HepG2 (cell line): ENCODE measurements at regions not wholly inside any gene's neighbourhood (a gene's known extent, or its start where the extent isn't known, plus 50 kb on each side); places are given as distances from the start of the nearest gene placed in this dataset.

Experiments
- ATAC-seq: fragments of 200-7000 bp; cut with Tn5 transposase; 3 replicates; pipeline ENCODE4 v1.9.1; 2020; ENCODE audit warnings: mild to moderate bottlenecking, moderate library complexity
- BruUV-seq: library from RNA; stranded (reverse); fragments of 400-500 nt; replicated peaks from 2 replicates; lab custom pipeline; 2021; lab: Mats Ljungman, UMichigan
- CTCF ChIA-PET: fragments of 300-600 bp; formaldehyde crosslinking; extraction: SDS; loops from one replicate; lab custom pipeline; 2021; ENCODE audit warnings: low total read pairs, inconsistent platforms, low intra/inter-chr PET ratio; lab: Yijun Ruan, JAX
- POLR2A ChIA-PET: fragments of 350-600 bp; sonication (Branson Sonifier 250); formaldehyde crosslinking; loops from one replicate; lab custom pipeline; 2020; ENCODE audit warnings: antibody characterized with exemption, inconsistent platforms; lab: Yijun Ruan, JAX
- DNase-seq: peaks from one replicate; pipeline ENCODE4 v3.0.0-alpha.2; 2015; ENCODE audit warnings: low spot score
- FAIRE-seq: peaks from 3 replicates; lab custom pipeline; 2011; peaks lifted over from hg19 to GRCh38; lab: Jason Lieb, UNC
- H2AFZ ChIP-seq: one replicate; pipeline ENCODE4 v1.6.1; 2011; ENCODE audit warnings: low read length, inconsistent platforms
- H3K27ac ChIP-seq: fragments of 300-600 bp; 3 replicates; pipeline ENCODE4 v1.8.0; 2011; ENCODE audit warnings: mixed run types, mild to moderate bottlenecking, mixed read lengths, low read length, inconsistent platforms; ENCODE audit not compliant: insufficient read depth; ENCODE audit errors: extremely low read length
- H3K27me3 ChIP-seq, 2 experiments: fragments of 200-600 bp in 1 of 2; 2 replicates in 1 of 2; 3 replicates in 1 of 2; pipeline versions ENCODE4 v1.6.0 to v1.8.0; 2011; ENCODE audit warnings: low read length in 2 of 2, mild to moderate bottlenecking in 2 of 2, moderate library complexity in 2 of 2, inconsistent platforms in 1 of 2; ENCODE audit not compliant: insufficient read depth in 2 of 2, control insufficient read depth in 1 of 2
- H3K36me3 ChIP-seq, 2 experiments: fragments of 200-600 bp in 1 of 2; replicated peaks in 1 of 2; 2 replicates in 1 of 2; 3 replicates in 1 of 2; pipeline versions ENCODE4 v1.5.1 to v1.8.0; 2011; ENCODE audit warnings: low read length in 2 of 2, inconsistent platforms in 1 of 2; ENCODE audit not compliant: insufficient read depth in 2 of 2, control insufficient read depth in 1 of 2
- H3K4me1 ChIP-seq: 2 replicates; pipeline ENCODE4 v1.5.1; 2012; ENCODE audit warnings: low read length, inconsistent platforms; ENCODE audit not compliant: insufficient read depth
- H3K4me2 ChIP-seq: 2 replicates; pipeline ENCODE4 v1.6.0; 2011; ENCODE audit warnings: low read depth, low read length, inconsistent platforms
- H3K4me3 ChIP-seq, 3 experiments: fragments of 200-600 bp in 1 of 3; sonication (generic), shearing (Covaris generic) in 1 of 3; replicated peaks in 1 of 3; 2 replicates each; pipeline ENCODE4 v1.5.1; 2011 to 2016; ENCODE audit warnings: low read length in 3 of 3, inconsistent platforms in 2 of 3, low read depth in 2 of 3, mild to moderate bottlenecking in 2 of 3, control low read depth in 1 of 3, mixed read lengths in 1 of 3; ENCODE audit not compliant: insufficient read depth in 1 of 3
- H3K79me2 ChIP-seq: one replicate; pipeline ENCODE4 v1.6.1; 2011; ENCODE audit warnings: low read length, inconsistent platforms; ENCODE audit not compliant: insufficient read depth
- H3K9ac ChIP-seq: 2 replicates; pipeline ENCODE4 v1.6.0; 2011; ENCODE audit warnings: mild to moderate bottlenecking, low read depth, low read length, inconsistent platforms; ENCODE audit not compliant: insufficient read depth
- H3K9me3 ChIP-seq: 2 replicates; pipeline ENCODE4 v1.5.1; 2012; ENCODE audit warnings: mild to moderate bottlenecking, low read length
- H4K20me1 ChIP-seq: 2 replicates; pipeline ENCODE4 v1.6.0; 2011; ENCODE audit warnings: inconsistent platforms, mild to moderate bottlenecking, low read length, moderate library complexity; ENCODE audit not compliant: insufficient read depth
- KDM2A ChIP-seq: sonication (generic); formaldehyde crosslinking; IDR thresholded peaks from 2 replicates; pipeline ENCODE4 v1.4.0; 2020; ENCODE audit warnings: low read depth, missing genetic modification reagents, borderline replicate concordance
- MAFG ChIP-seq: sonication (generic); formaldehyde crosslinking; IDR thresholded peaks from 2 replicates; pipeline ENCODE4 v1.5.1; 2020; ENCODE audit warnings: mild to moderate bottlenecking, missing genetic modification reagents
- MAZ ChIP-seq, 2 experiments: sonication (generic) in 1 of 2; formaldehyde crosslinking in 1 of 2; IDR thresholded peaks; 2 replicates each; pipeline versions ENCODE4 v1.5.0 to v1.6.1; 2012 to 2020; ENCODE audit warnings: low read depth in 2 of 2, mild to moderate bottlenecking in 2 of 2, borderline replicate concordance in 1 of 2, improper control_type of control experiment in 1 of 2, low read length in 1 of 2, missing genetic modification reagents in 1 of 2, moderate library complexity in 1 of 2
- RBAK ChIP-seq: sonication (generic); formaldehyde crosslinking; IDR thresholded peaks from 2 replicates; pipeline ENCODE4 v1.5.1; 2020; ENCODE audit warnings: mild to moderate bottlenecking, missing genetic modification reagents
- RCOR2 ChIP-seq: IDR thresholded peaks from 2 replicates; pipeline ENCODE4 v1.6.1; 2016; ENCODE audit warnings: missing biosample characterization, missing genetic modification reagents
- SMC3 ChIP-seq: IDR thresholded peaks from 2 replicates; pipeline ENCODE4 v1.6.1; 2011; ENCODE audit warnings: low read length, improper control_type of control experiment
- TGIF2 ChIP-seq: IDR thresholded peaks from 2 replicates; pipeline ENCODE4 v1.6.1; 2016; ENCODE audit warnings: control low read depth, missing compliant biosample characterization
- ZBTB14 ChIP-seq: sonication (generic); formaldehyde crosslinking; IDR thresholded peaks from 2 replicates; pipeline ENCODE4 v1.4.0; 2020; ENCODE audit warnings: missing genetic modification reagents
- ZNF446 ChIP-seq: sonication (generic); formaldehyde crosslinking; IDR thresholded peaks from 2 replicates; pipeline ENCODE4 v1.5.0; 2020; ENCODE audit warnings: mild to moderate bottlenecking, missing genetic modification reagents
- WGBS: methylation state at CpG from one replicate; pipeline ENCODE4 v1.1.6; 2017; ENCODE audit warnings: low lambda C conversion rate; 5-methylcytosine and 5-hydroxymethylcytosine counted together
- in situ Hi-C: cut with HindIII; loops from 2 replicates; pipeline ENCODE4 v1.10.0; 2017; ENCODE audit warnings: low pct_unique_long_range_greater_than_20kb; ENCODE audit not compliant: extremely low pct_ligation_motif_present
- intact Hi-C: fragments of 100-400 bp; cut with micrococcal nuclease; formaldehyde crosslinking; loops from one replicate; pipeline ENCODE4 v1.10.0; 2022; ENCODE audit not compliant: unreplicated experiment
- TF ChIP-seq, protein P1 (sequence below): sonication (generic); formaldehyde crosslinking; IDR thresholded peaks from 2 replicates; pipeline ENCODE4 v1.5.0; 2020; ENCODE audit warnings: missing genetic modification reagents
- TF ChIP-seq, protein P2 (sequence below): sonication (generic); formaldehyde crosslinking; conservative IDR thresholded peaks from 2 replicates; pipeline ENCODE4 v1.4.0; 2020; ENCODE audit warnings: missing genetic modification reagents
- TF ChIP-seq, protein P3 (sequence below): sonication (generic); formaldehyde crosslinking; IDR thresholded peaks from 2 replicates; pipeline ENCODE4 v1.5.1; 2020; ENCODE audit warnings: missing genetic modification reagents, mild to moderate bottlenecking, borderline replicate concordance
- TF ChIP-seq, protein P4 (sequence below): sonication (generic); formaldehyde crosslinking; IDR thresholded peaks from 2 replicates; pipeline ENCODE4 v1.4.0; 2020; ENCODE audit warnings: missing genetic modification reagents

DNA sequence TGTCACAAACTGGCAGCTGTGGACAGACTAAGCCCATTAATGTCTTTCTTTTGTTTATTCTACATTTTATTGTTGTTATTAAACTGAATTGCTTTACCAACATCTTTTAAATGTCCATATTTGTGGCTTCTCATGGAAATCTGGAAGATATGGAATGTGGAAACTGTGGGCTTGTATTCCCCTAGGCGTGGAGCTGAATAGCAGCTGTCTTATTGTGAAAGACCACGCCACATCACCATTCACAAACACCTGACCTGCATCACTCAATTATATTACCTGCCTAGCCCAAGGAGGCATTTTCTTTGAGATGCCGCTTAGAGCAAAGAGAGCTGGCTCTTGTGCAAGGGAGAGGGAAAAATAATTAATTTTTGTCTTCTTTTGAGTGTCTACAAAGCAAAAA is 96.9 kb upstream of the GPRIN3 start:
- ATAC-seq: no peak
- TF ChIP-seq KDM2A (CRISPR knock-in tag) (no peak), MAFG (CRISPR knock-in tag) (no peak), ZNF446 (CRISPR knock-in tag) (no peak), TGIF2 (CRISPR knock-in tag) (no peak), SMC3 (no peak), MAZ (IDR thresholded peaks at IDR 0.05; ENCODE audit: borderline replicate concordance, low read depth, low read length) (no peak), MAZ (CRISPR knock-in tag; IDR thresholded peaks at IDR 0.05; ENCODE audit: low read depth) (no peak), RBAK (CRISPR knock-in tag) (no peak), RCOR2 (CRISPR knock-in tag) (no peak), ZBTB14 (CRISPR knock-in tag) (no peak)
- TF ChIP-seq, protein P1, sequence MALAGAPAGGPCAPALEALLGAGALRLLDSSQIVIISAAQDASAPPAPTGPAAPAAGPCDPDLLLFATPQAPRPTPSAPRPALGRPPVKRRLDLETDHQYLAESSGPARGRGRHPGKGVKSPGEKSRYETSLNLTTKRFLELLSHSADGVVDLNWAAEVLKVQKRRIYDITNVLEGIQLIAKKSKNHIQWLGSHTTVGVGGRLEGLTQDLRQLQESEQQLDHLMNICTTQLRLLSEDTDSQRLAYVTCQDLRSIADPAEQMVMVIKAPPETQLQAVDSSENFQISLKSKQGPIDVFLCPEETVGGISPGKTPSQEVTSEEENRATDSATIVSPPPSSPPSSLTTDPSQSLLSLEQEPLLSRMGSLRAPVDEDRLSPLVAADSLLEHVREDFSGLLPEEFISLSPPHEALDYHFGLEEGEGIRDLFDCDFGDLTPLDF (CRISPR knock-in tag): no peak
- TF ChIP-seq, protein P2, sequence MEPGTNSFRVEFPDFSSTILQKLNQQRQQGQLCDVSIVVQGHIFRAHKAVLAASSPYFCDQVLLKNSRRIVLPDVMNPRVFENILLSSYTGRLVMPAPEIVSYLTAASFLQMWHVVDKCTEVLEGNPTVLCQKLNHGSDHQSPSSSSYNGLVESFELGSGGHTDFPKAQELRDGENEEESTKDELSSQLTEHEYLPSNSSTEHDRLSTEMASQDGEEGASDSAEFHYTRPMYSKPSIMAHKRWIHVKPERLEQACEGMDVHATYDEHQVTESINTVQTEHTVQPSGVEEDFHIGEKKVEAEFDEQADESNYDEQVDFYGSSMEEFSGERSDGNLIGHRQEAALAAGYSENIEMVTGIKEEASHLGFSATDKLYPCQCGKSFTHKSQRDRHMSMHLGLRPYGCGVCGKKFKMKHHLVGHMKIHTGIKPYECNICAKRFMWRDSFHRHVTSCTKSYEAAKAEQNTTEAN (CRISPR knock-in tag): no peak
- TF ChIP-seq, protein P3, sequence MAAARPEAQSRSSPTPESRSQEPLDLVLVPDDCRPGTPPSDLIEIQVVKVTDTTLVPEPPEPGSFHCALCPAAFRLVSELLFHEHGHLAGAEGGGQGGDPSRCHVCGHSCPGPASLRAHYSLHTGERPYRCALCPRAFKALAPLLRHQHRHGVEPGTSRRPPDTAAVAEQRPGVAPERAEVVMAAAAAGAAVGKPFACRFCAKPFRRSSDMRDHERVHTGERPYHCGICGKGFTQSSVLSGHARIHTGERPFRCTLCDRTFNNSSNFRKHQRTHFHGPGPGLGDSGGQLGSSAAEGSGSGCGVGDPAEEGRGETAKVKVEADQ (CRISPR knock-in tag): no peak
- TF ChIP-seq, protein P4, sequence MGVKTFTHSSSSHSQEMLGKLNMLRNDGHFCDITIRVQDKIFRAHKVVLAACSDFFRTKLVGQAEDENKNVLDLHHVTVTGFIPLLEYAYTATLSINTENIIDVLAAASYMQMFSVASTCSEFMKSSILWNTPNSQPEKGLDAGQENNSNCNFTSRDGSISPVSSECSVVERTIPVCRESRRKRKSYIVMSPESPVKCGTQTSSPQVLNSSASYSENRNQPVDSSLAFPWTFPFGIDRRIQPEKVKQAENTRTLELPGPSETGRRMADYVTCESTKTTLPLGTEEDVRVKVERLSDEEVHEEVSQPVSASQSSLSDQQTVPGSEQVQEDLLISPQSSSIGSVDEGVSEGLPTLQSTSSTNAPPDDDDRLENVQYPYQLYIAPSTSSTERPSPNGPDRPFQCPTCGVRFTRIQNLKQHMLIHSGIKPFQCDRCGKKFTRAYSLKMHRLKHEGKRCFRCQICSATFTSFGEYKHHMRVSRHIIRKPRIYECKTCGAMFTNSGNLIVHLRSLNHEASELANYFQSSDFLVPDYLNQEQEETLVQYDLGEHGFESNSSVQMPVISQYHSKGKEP (CRISPR knock-in tag): no peak

More for the DNA sequence above, 96.9 kb upstream of the GPRIN3 start:
- BruUV-seq: no TSS peak
- Histone ChIP-seq H3K36me3 (no peaks in the 10 kb centered on the region), H3K4me1 (no peaks in the 10 kb centered on the region), H3K27ac (no peak overlapping the region), H2AFZ (no peak overlapping the region), H3K4me3 (no peak overlapping the region), H3K4me2 (no peak overlapping the region), H4K20me1 (no peaks in the 10 kb centered on the region), H3K27me3 (no peaks in the 10 kb centered on the region; a peak in 1 of 5 replicates), H3K79me2 (no peaks in the 10 kb centered on the region), H3K9ac (no peak overlapping the region), H3K9me3 (no peaks in the 10 kb centered on the region)
- in situ Hi-C loops (no loop called here), intact Hi-C loops (no loop called here)
- DNase-seq (no peak), FAIRE-seq (no peak)
- WGBS: 19% methylated on average over 3 of the region's 3 CpGs
- CTCF ChIA-PET: no interaction called here
- POLR2A ChIA-PET: no interaction called here
